NCI-H1092 (cell line): ENCODE measurements at regions not wholly inside any gene's neighbourhood (a gene's known extent, or its start where the extent isn't known, plus 50 kb on each side); places are given as distances from the start of the nearest gene placed in this dataset.
"Not testable (repeated sequence)": the region's sequence is repeated elsewhere in the genome, so short reads cannot be mapped to it uniquely, and the experiment has no call there.

Experiments
- DNase-seq: peaks from one replicate; lab custom pipeline; 2025; lab: John Stamatoyannopoulos, UW

GRCh38 chr1:38667626-38668025, 191.9 kb downstream of the RRAGC start:
- no peak for DNase-seq

- no peak for DNase-seq
Measured at GRCh38 chr1:38662126-38662525, 197.4 kb downstream of the RRAGC start.

DNA sequence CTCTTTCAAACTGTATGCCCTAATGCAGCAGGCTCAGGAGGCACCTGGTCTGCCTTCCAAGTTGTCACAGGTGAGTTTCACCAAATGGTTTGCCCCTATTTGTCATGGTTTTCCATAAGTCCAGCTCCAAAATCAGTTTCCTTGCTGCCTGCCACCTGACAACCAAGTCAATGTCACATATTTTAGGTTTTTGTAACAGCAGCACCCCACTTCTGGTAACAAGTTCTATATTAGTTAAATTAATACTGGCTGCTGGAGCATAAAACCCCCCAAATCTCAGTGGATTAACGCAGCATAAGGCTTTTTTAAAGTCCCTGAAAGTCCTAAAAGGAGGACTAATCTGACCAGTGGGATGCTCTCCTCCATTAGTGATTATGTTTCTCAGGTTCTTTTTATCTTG, 200.7 kb downstream of the RRAGC start:
- no peak for DNase-seq

DNA sequence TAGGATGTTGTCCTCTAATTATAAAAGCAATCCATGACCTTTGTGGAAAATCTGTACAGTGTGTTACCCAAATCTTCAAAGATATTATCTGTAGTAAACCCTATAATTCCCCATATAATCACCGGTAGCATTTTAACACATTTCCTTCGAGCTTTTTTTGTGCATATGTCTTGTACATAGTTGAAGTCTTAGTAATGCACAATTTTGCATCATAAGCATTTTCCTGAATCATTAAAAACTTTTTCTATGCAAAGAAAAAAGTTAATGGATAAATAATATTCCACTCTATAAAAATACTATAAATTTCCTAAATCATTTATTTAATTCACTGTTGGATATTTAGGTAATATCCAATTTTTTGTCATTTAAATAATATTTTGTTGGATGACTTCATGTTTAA, 201.7 kb downstream of the RRAGC start:
- DNase-seq = no peak

GRCh38 chr1:38657207-38657840, 202.2 kb downstream of the RRAGC start:
- no peak for DNase-seq

- no peak for DNase-seq
Measured at GRCh38 chr1:38656726-38657125, 202.8 kb downstream of the RRAGC start.

- no peak for DNase-seq
Measured at GRCh38 chr1:38652217-38652616, 207.4 kb downstream of the RRAGC start.

DNA sequence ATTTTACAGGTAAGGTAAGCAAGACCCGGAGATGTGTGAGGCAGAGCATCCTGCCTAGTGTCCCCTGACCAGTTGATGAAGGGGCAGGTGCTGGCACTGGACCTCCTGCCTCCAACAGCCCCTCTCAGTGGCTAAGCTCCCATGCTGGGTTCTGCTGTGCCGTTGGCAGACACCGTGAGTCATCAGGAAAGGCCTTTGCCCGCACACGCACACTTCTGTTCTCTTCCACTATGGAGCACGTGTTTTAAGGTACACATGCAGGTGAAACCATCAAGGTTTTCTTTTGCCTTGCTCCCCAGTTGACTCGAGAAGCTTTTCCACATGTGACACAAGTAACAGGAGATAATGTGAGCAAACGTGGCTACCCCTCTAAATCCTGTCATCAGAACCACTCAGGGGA, 207.9 kb downstream of the RRAGC start:
- DNase-seq = no peak

- no peak for DNase-seq
Measured at GRCh38 chr1:38648417-38648816, 211.2 kb downstream of the RRAGC start.

DNA sequence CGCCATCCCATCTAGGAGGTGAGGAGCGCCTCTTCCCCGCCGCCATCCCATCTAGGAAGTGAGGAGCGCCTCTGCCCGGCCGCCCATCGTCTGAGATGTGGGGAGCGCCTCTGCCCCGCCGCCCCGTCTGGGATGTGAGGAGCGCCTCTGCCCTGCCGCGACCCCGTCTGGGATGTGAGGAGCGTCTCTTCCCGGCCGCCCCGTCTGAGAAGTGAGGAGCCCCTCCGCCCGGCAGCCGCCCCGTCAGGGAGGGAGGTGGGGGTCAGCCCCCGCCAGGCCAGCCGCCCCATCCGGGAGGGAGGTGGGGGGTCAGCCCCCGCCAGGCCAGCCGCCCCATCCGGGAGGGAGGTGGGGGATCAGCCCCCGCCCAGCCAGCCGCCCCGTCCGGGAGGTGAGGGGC, 212.2 kb downstream of the RRAGC start:
- not testable (repeated sequence) for DNase-seq

GRCh38 chr1:38644092-38644491, 215.5 kb downstream of the RRAGC start:
- no peak for DNase-seq

DNA sequence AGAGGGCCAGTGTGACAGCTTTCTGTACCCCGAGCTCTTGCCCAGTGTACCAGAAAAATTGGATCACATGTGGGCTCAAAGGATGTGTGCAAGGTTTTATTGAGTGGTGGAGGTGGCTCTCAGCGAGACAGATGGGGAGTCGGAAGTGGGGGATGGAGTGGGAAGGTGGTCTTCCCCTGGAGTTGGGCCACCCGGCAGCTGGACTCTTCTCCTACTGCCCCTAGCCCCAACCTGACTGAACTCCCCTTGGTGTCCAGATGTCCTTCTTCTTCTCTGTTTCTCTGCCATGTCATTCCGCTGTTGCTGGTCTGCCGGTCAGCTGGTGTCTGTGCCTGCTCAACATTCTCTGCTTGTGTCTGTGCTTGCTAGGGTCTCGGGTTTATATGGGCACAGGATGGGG, 217.9 kb downstream of the RRAGC start:
- no peak for DNase-seq

DNA sequence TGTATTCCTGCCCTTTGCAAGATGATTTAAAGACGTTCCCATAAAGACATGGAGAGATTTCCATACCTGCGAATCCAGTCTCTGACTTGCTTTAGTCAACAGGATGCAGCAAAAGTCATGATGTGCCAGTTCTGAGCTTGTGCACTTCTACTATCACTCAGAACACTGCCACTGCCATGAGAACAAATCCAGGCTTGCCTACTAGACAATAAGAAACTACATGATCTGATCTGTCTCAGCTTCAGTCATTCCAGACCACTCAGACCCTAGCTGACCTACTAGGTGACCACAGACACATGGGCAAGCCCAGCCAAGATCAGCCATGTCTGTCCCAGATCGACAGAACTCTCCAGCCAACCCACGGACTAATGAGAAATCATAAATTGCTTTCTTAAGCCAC, 219.2 kb downstream of the RRAGC start:
- no peak for DNase-seq

DNA sequence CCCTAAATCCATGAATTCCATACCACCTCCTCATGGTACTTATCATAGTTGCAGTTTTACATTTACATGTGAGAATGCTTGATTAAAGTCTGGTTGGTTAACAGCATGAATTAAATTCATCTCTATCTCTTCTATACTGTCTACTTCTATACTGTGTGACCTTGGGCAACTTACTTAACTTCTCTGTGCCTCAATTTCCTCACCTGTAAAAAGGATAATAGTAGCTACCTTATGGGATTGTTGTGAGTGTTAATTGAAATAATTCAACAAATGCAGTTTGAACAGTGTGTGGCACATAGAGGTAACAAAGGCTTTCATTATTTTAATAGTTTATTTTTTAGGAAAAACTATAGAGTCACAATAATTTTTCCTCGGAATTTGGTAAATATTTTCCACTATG, 231.3 kb downstream of the RRAGC start:
- no peak for DNase-seq

DNA sequence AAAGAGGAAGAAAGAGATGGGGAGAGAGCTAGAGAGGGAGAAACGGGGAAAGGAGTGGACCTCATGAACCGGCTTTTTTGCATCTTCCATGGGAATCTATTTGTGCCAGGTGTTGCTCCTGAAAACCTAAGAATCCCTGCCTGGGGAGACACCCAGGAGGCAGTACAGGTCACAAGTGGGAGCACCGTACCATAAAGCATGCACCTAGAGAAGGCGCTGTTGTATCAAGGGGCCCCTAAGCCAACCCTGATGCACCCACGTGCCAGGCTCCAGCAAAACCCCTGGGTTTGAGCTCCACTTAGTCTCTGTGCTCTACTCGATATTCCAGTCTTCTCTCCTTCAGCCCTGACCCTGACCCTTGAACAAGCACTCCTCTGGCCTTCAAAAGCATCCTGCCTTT, 233.6 kb downstream of the RRAGC start:
- DNase-seq = no peak

GRCh38 chr1:38624336-38625039, 235.1 kb downstream of the RRAGC start:
- no peak for DNase-seq

GRCh38 chr1:38623529-38623928, 236.0 kb downstream of the RRAGC start:
- no peak for DNase-seq

- no peak for DNase-seq
Measured at GRCh38 chr1:38622197-38622596, 237.4 kb downstream of the RRAGC start.

DNA sequence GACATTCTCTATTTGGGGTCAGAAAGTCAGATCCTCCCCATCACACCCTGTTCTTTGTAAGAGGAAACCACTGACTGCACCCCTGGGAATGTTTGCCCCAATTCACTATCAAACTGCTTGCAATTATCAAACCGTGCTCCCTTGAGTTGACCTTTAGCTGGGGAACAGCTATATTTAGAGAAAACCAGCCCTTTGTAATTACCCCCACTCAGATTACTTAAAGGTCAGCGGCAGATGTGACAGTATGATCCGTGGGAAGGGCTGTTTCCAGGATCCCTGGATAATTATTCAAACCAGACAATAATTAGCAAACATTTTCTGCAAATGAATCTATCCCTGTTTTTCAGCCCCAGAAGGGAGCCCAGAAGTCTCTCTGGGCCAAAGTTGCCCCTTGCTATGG, 242.7 kb downstream of the RRAGC start:
- DNase-seq = no peak

- no peak for DNase-seq
Measured at GRCh38 chr1:38615680-38616079, 243.9 kb downstream of the RRAGC start.

DNA sequence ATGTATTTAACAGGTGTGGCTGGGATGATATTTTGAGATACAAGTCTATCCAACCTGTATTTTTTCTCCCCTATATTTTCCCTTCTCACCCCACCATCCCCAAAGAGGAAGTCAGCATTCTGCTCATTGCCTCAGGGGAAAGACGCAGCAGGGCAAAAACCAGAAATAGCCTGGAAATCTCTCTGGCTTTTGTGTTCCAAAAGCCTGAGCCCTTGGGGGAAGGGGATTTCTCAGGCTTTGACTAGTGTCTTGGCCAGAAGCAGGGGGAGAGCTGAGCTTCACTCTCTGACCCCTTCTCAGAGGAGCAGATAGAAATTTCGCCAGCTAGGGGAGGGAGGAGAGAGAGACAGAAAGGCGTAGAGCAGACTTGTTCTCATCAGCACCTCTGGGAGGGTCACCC, 244.7 kb downstream of the RRAGC start:
- DNase-seq = no peak

- no peak for DNase-seq
Measured at GRCh38 chr1:38613996-38614395, 245.6 kb downstream of the RRAGC start.

DNA sequence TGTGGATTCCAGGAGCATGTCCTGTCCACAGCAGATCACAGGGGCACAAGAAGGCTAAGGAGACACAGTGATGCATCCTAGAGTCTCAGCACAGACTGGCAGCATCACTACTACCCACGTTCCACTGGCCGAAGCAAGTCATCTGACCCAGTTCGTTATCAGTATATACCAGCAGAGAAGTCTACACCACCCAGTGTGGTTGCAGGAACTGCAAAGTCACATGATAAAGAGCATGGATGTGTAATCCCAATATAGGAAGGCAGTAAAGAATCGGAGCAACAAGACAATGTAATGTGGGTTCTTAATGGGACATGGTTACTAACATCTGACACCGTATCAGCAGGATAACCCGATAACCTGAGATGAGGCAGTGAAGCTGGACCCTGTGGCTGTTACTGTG, 246.6 kb downstream of the RRAGC start:
- no peak for DNase-seq

- DNase-seq = no peak
Measured at GRCh38 chr1:38611664-38612211, 247.8 kb downstream of the RRAGC start.
